SK-N-SH (cell line): ENCODE measurements at regions not wholly inside any gene's neighbourhood (a gene's known extent, or its start where the extent isn't known, plus 50 kb on each side); places are given as distances from the start of the nearest gene placed in this dataset.

ENCODE experiments used
- CTCF ChIA-PET: fragments of 300-600, 350-600 bp; formaldehyde crosslinking; extraction: SDS; loops from one replicate; lab custom pipeline; 2021; lab: Yijun Ruan, JAX
- POLR2A ChIA-PET: fragments of 350-600 bp; sonication (Branson Sonifier 250); formaldehyde crosslinking; extraction: SDS; loops from one replicate; lab custom pipeline; 2020; ENCODE audit warnings: antibody characterized with exemption, inconsistent platforms; lab: Yijun Ruan, JAX
- DNase-seq: peaks from one replicate; pipeline ENCODE4 v3.0.0; 2012
- H2AFZ ChIP-seq: fragments of 200-600 bp; sonication (generic); 2 replicates; pipeline ENCODE4 v1.8.1; 2016; ENCODE audit warnings: antibody characterized with exemption, mild to moderate bottlenecking, low read depth
- H3F3A ChIP-seq: fragments of 200-600 bp; sonication (generic); replicated peaks from 2 replicates; pipeline ENCODE3; 2016; ENCODE audit warnings: antibody characterized with exemption, mild to moderate bottlenecking; ENCODE audit not compliant: insufficient read depth
- H3K27ac ChIP-seq, 2 experiments: fragments of 200-500 bp in 1 of 2; fragments of 200-600 bp in 1 of 2; sonication (Bioruptor generic) in 1 of 2; sonication (generic), shearing (Covaris generic) in 1 of 2; 2 replicates each; pipeline versions ENCODE4 v1.5.1 to v1.6.1; 2014 to 2016; ENCODE audit warnings: low read depth in 2 of 2, inconsistent platforms in 1 of 2, low read length in 1 of 2, mild to moderate bottlenecking in 1 of 2, mixed read lengths in 1 of 2
- H3K27me3 ChIP-seq: fragments of 200-600 bp; sonication (generic), shearing (Covaris generic); 2 replicates; pipeline ENCODE4 v1.6.1; 2016; ENCODE audit warnings: mixed run types; ENCODE audit not compliant: insufficient read depth
- H3K36me3 ChIP-seq, 2 experiments: fragments of 200-500 bp in 1 of 2; fragments of 200-600 bp in 1 of 2; sonication (Bioruptor generic) in 1 of 2; sonication (generic) in 1 of 2; replicated peaks in 1 of 2; 2 replicates each; pipeline versions ENCODE3 to v1.5.1; 2014 to 2016; ENCODE audit warnings: low read length in 1 of 2, mild to moderate bottlenecking in 1 of 2; ENCODE audit not compliant: insufficient read depth in 2 of 2, control insufficient read depth in 1 of 2
- H3K4me1 ChIP-seq, 2 experiments: fragments of 200-500 bp in 1 of 2; fragments of 200-600 bp in 1 of 2; sonication (Bioruptor generic) in 1 of 2; sonication (generic), shearing (Covaris generic) in 1 of 2; 2 replicates each; pipeline versions ENCODE4 v1.5.1 to v1.6.1; 2014 to 2016; ENCODE audit warnings: low read depth in 1 of 2, low read length in 1 of 2, mixed run types in 1 of 2; ENCODE audit not compliant: insufficient read depth in 2 of 2, control insufficient read depth in 1 of 2
- H3K4me2 ChIP-seq: fragments of 200-600 bp; sonication (generic), shearing (Covaris generic); 2 replicates; pipeline ENCODE4 v1.6.1; 2017; ENCODE audit warnings: mixed run types
- H3K4me3 ChIP-seq, 2 experiments: fragments of 200-500 bp in 1 of 2; fragments of 200-600 bp in 1 of 2; sonication (Bioruptor generic) in 1 of 2; sonication (generic), shearing (Covaris generic) in 1 of 2; 2 replicates each; pipeline versions ENCODE4 v1.5.1 to v1.8.1; 2014 to 2016; ENCODE audit warnings: low read depth in 2 of 2, inconsistent platforms in 1 of 2, low read length in 1 of 2, mild to moderate bottlenecking in 1 of 2, mixed read lengths in 1 of 2, moderate library complexity in 1 of 2
- H3K79me2 ChIP-seq: fragments of 200-600 bp; sonication (generic); 2 replicates; pipeline ENCODE4 v1.8.1; 2017; ENCODE audit warnings: mild to moderate bottlenecking; ENCODE audit not compliant: insufficient read depth
- H3K9ac ChIP-seq: fragments of 200-600 bp; sonication (generic); 2 replicates; pipeline ENCODE4 v1.6.1; 2017; ENCODE audit warnings: mixed run types
- H3K9me2 ChIP-seq: fragments of 200-600 bp; sonication (generic); 2 replicates; pipeline ENCODE4 v1.6.1; 2017; ENCODE audit warnings: mixed run types
- H3K9me3 ChIP-seq: fragments of 200-600 bp; sonication (generic); 2 replicates; pipeline ENCODE4 v1.6.1; 2017; ENCODE audit warnings: mixed run types, mild to moderate bottlenecking, moderate library complexity
- H4K20me1 ChIP-seq: fragments of 200-600 bp; sonication (generic); 2 replicates; pipeline ENCODE4 v1.6.1; 2017; ENCODE audit warnings: mild to moderate bottlenecking, mixed run types; ENCODE audit not compliant: insufficient read depth
- CHD2 ChIP-seq: fragments of 150-350 bp; IDR thresholded peaks from 2 replicates; pipeline ENCODE4 v1.6.1; 2018; ENCODE audit warnings: low read length; ENCODE audit not compliant: partially characterized antibody
- EP300 ChIP-seq, 2 experiments: IDR thresholded peaks; 2 replicates each; pipeline versions ENCODE4 v1.4.0 to v1.6.1; 2012; ENCODE audit warnings: borderline replicate concordance in 1 of 2, low read depth in 1 of 2, low read length in 1 of 2
- FOXJ3 ChIP-seq: sonication (generic); formaldehyde crosslinking; IDR thresholded peaks from 2 replicates; pipeline ENCODE4 v1.5.1; 2020; ENCODE audit warnings: mild to moderate bottlenecking, missing genetic modification reagents
- FOXM1 ChIP-seq: IDR thresholded peaks from 2 replicates; pipeline ENCODE4 v1.4.0; 2012; ENCODE audit warnings: low read depth, mild to moderate bottlenecking
- IRF3 ChIP-seq: fragments of 150-350 bp; IDR thresholded peaks from 2 replicates; pipeline ENCODE4 v1.6.1; 2016; ENCODE audit warnings: mild to moderate bottlenecking, low read depth, low read length
- JUND ChIP-seq: IDR thresholded peaks from 2 replicates; pipeline ENCODE4 v1.4.0; 2012
- NRF1 ChIP-seq: IDR thresholded peaks from 2 replicates; pipeline ENCODE4 v1.6.1; 2012; ENCODE audit warnings: low read depth, mild to moderate bottlenecking, low read length
- PBX3 ChIP-seq: IDR thresholded peaks from 2 replicates; pipeline ENCODE4; 2012
- RAD21 ChIP-seq: IDR thresholded peaks from 2 replicates; pipeline ENCODE4 v1.6.1; 2012; ENCODE audit warnings: mild to moderate bottlenecking, low read length
- REST ChIP-seq: IDR thresholded peaks from 2 replicates; pipeline ENCODE4 v1.6.1; 2012; ENCODE audit warnings: mild to moderate bottlenecking, low read depth, low read length, moderate library complexity
- RFX5 ChIP-seq: IDR thresholded peaks from 2 replicates; pipeline ENCODE4 v1.6.1; 2012; ENCODE audit warnings: mild to moderate bottlenecking, improper control_type of control experiment, low read length
- RXRA ChIP-seq: IDR thresholded peaks from 2 replicates; pipeline ENCODE4 v1.4.0; 2012; ENCODE audit warnings: low read depth, mild to moderate bottlenecking, borderline replicate concordance
- SMC3 ChIP-seq: IDR thresholded peaks from 2 replicates; pipeline ENCODE4 v1.6.1; 2012; ENCODE audit warnings: low read depth, low read length, improper control_type of control experiment
- TCF12 ChIP-seq: IDR thresholded peaks from 2 replicates; pipeline ENCODE4 v1.4.0; 2012
- TEAD4 ChIP-seq: IDR thresholded peaks from 2 replicates; pipeline ENCODE4 v1.4.0; 2012; ENCODE audit warnings: mild to moderate bottlenecking, borderline replicate concordance; ENCODE audit not compliant: insufficient read depth
- WGBS: methylation state at CpG from one replicate; pipeline ENCODE4 v1.1.6; 2017; ENCODE audit warnings: low lambda C conversion rate; 5-methylcytosine and 5-hydroxymethylcytosine counted together

- no peaks in the 10 kb centered on the region for H3K27me3 ChIP-seq
- no peaks in the 10 kb centered on the region for H3F3A ChIP-seq
- no peaks in the 10 kb centered on the region for H3K79me2 ChIP-seq
- TF ChIP-seq FOXJ3 (CRISPR knock-in tag) (no peak), CHD2 (no peak), RXRA (no peak), TEAD4 (no peak), JUND (no peak), NRF1 (no peak), IRF3 (no peak), TCF12 (no peak), RAD21 (no peak), SMC3 (no peak), RFX5 (no peak), FOXM1 (no peak), EP300 (IDR thresholded peaks at IDR 0.05; ENCODE audit: borderline replicate concordance in 1 of 2, low read depth in 1 of 2, low read length in 1 of 2) (no peak), PBX3 (no peak), REST (no peak)
- H3K9me2 ChIP-seq: no peaks in the 10 kb centered on the region
- H2AFZ ChIP-seq: no peak overlapping the region
- DNase-seq: no peak
- POLR2A ChIA-PET: no interaction called here
- CTCF ChIA-PET: no interaction called here
- H3K4me2 ChIP-seq: no peak overlapping the region
- H3K27ac ChIP-seq: no peak overlapping the region
- peaks cover 0 to 4% of the 10 kb centered on the region in 2 experiments for H3K36me3 ChIP-seq
- 0 out of 2 replicates have a peak, but pooled peaks cover 4% of the 10 kb centered on the region for H3K9me3 ChIP-seq
- no peaks in the 10 kb centered on the region for H3K4me1 ChIP-seq
- no peak overlapping the region for H3K4me3 ChIP-seq
- WGBS: 68% methylated on average over 3 of the region's 3 CpGs
- no peaks in the 10 kb centered on the region for H4K20me1 ChIP-seq
- H3K9ac ChIP-seq: no peak overlapping the region
Observed at GRCh38 chr18:44060197-44060596, 620.5 kb upstream of the SETBP1 start.
